ENCODE measurements at regions not wholly inside any gene's neighbourhood (a gene's known extent, or its start where the extent isn't known, plus 50 kb on each side); places are given as distances from the start of the nearest gene placed in this dataset.

- no peaks in the 10 kb centered on the region for H3K27me3 ChIP-seq (ENCODE audit: control insufficient read depth in 2 of 2, insufficient read depth in 2 of 2, low read length in 2 of 2)
- H3K4me1 ChIP-seq (ENCODE audit: control insufficient read depth in 1 of 2, insufficient read depth in 2 of 2, low read length in 2 of 2), result no peaks in the 10 kb centered on the region
- Mint-ChIP-seq H3K4me3 (no peak overlapping the region), H3K9me3 (peaks cover 1 to 9% (median 4%) of the 10 kb centered on the region in 7 donors), H3K36me3 (no peaks in the 10 kb centered on the region), H3K27ac (no peak overlapping the region), H3K4me1 (no peaks in the 10 kb centered on the region), H3K27me3 (ENCODE audit: low read depth in 3 of 3) (no peaks in the 10 kb centered on the region)
- intact Hi-C loops (cut with micrococcal nuclease), result no loop called here
- no peak overlapping the region for H3K27ac ChIP-seq (ENCODE audit: low read depth in 1 of 2, low read length in 2 of 2)
- no peak overlapping the region for H2AFZ ChIP-seq (ENCODE audit: insufficient read depth, low read depth, low read length, poor library complexity, severe bottlenecking)
- TF ChIP-seq CTCF (IDR thresholded peaks at IDR 0.05), result no peak
- no peak overlapping the region for H3K4me3 ChIP-seq (replicated peaks in 1 of 3; ENCODE audit: low read depth in 2 of 3, low read length in 3 of 3)
- no peaks in the 10 kb centered on the region for H3K79me2 ChIP-seq (ENCODE audit: insufficient read depth, low read length)
- H3K9ac ChIP-seq (ENCODE audit: insufficient read depth, low read length, poor library complexity, severe bottlenecking), result no peak overlapping the region
- no peak for DNase-seq
- H3K36me3 ChIP-seq (replicated peaks in 1 of 2; ENCODE audit: control insufficient read depth in 1 of 2, insufficient read depth in 2 of 2, low read length in 2 of 2), result no peaks in the 10 kb centered on the region
- peaks cover 0 to 14% of the 10 kb centered on the region in 2 donors for H3K9me3 ChIP-seq (replicated peaks in 1 of 2; ENCODE audit: control insufficient read depth in 1 of 2, insufficient read depth in 1 of 2, low read length in 2 of 2)
- H4K20me1 ChIP-seq (ENCODE audit: insufficient read depth, low read length), result no peaks in the 10 kb centered on the region
- H3K4me2 ChIP-seq (replicated peaks; ENCODE audit: extremely low read depth, low read length, poor library complexity, severe bottlenecking), result no peak overlapping the region
- WGBS (ENCODE audit: insufficient coverage), result no CpG with 5 or more reads among the region's 1 CpG
These were observed 949.5 kb downstream of the RAB28 start for GRCh38 chr4:12534684-12535083.

GRCh38 chr4:12519426-12519825 lies 964.7 kb downstream of the RAB28 start:
- TF ChIP-seq CTCF (IDR thresholded peaks at IDR 0.05), result no peak
- Mint-ChIP-seq H3K36me3 (no peaks in the 10 kb centered on the region), H3K4me3 (no peak overlapping the region), H3K9me3 (peaks cover 5 to 19% (median 13%) of the 10 kb centered on the region in 7 donors), H3K27ac (no peak overlapping the region), H3K4me1 (no peaks in the 10 kb centered on the region), H3K27me3 (ENCODE audit: low read depth in 3 of 3) (peaks cover 0 to 2% (median 0%) of the 10 kb centered on the region in 3 donors)
- H3K27me3 ChIP-seq (ENCODE audit: control insufficient read depth in 2 of 2, insufficient read depth in 2 of 2, low read length in 2 of 2), result no peaks in the 10 kb centered on the region
- H3K9me3 ChIP-seq (replicated peaks in 1 of 2; ENCODE audit: control insufficient read depth in 1 of 2, insufficient read depth in 1 of 2, low read length in 2 of 2), result peaks cover 17 to 22% of the 10 kb centered on the region in 2 donors
- H3K36me3 ChIP-seq (replicated peaks in 1 of 2; ENCODE audit: control insufficient read depth in 1 of 2, insufficient read depth in 2 of 2, low read length in 2 of 2), result no peaks in the 10 kb centered on the region
- no peaks in the 10 kb centered on the region for H3K79me2 ChIP-seq (ENCODE audit: insufficient read depth, low read length)
- no peak for DNase-seq
- H3K4me1 ChIP-seq (ENCODE audit: control insufficient read depth in 1 of 2, insufficient read depth in 2 of 2, low read length in 2 of 2), result no peaks in the 10 kb centered on the region
- intact Hi-C loops (cut with micrococcal nuclease), result no loop called here
- H3K27ac ChIP-seq (ENCODE audit: low read depth in 1 of 2, low read length in 2 of 2), result no peak overlapping the region
- H3K4me2 ChIP-seq (replicated peaks; ENCODE audit: extremely low read depth, low read length, poor library complexity, severe bottlenecking), result no peak overlapping the region
- no peak overlapping the region for H3K4me3 ChIP-seq (replicated peaks in 1 of 3; ENCODE audit: low read depth in 2 of 3, low read length in 3 of 3)
- no peak overlapping the region for H2AFZ ChIP-seq (ENCODE audit: insufficient read depth, low read depth, low read length, poor library complexity, severe bottlenecking)
- H3K9ac ChIP-seq (ENCODE audit: insufficient read depth, low read length, poor library complexity, severe bottlenecking), result no peak overlapping the region
- H4K20me1 ChIP-seq (ENCODE audit: insufficient read depth, low read length), result no peaks in the 10 kb centered on the region
